ENCODE measurements at regions not wholly inside any gene's neighbourhood (a gene's known extent, or its start where the extent isn't known, plus 50 kb on each side); places are given as distances from the start of the nearest gene placed in this dataset.

DNA sequence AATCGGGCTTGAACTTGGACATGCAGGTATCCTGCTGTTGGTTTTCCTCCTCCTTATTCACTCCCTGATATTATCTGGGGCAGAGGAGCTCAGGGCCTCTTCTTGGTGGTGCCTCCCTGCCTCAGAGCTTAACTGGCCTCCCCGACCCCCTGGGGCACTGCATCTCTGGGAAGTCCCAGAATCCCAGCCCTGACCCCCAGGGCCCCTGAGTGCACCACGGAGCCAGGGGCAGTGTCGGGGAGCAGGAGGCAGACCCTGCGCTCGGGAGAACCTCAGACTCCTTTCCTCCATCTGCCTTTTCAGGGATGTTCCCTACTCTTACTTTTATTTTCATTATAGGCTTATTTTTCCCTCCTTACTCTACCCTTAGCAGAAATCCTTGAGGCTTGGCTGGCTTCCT is 537.0 kb downstream of the BRD1 start:
- 32 to 63% (median 52%) methylated on average over 6 of the region's 6 CpGs for WGBS, 5 donors
- intact Hi-C loops (cut with DNase I; ENCODE audit: low total_unique reads), result no loop called here
- TF ChIP-seq CTCF (IDR thresholded peaks at IDR 0.05) (no peak), POLR2AphosphoS5 (IDR thresholded peaks at IDR 0.05) (no peak), EP300 (IDR thresholded peaks at IDR 0.05) (no peak), POLR2A (IDR thresholded peaks at IDR 0.05) (no peak)

GRCh38 chr22:49289822-49290679 is 537.6 kb downstream of the BRD1 start:
- no peak for DNase-seq
- WGBS, 5 donors, result 53 to 68% (median 57%) methylated on average over 24 of the region's 24 CpGs
- no peaks in the 10 kb centered on the region for H3K4me1 ChIP-seq
- peaks cover 4 to 55% (median 10%) of the 10 kb centered on the region in 3 donors for H3K27me3 ChIP-seq
- no peak overlapping the region for H3K4me3 ChIP-seq
- intact Hi-C loops (cut with DNase I; ENCODE audit: low total_unique reads), result no loop called here
- peaks cover 0 to 29% (median 17%) of the 10 kb centered on the region in 4 donors for H3K9me3 ChIP-seq
- TF ChIP-seq POLR2AphosphoS5 (IDR thresholded peaks at IDR 0.05) (no peak), CTCF (IDR thresholded peaks at IDR 0.05) (no peak), POLR2A (IDR thresholded peaks at IDR 0.05) (no peak), EP300 (IDR thresholded peaks at IDR 0.05) (no peak)
- no peak overlapping the region for H3K27ac ChIP-seq
- H3K36me3 ChIP-seq, result no peaks in the 10 kb centered on the region

More for the DNA sequence above, 537.0 kb downstream of the BRD1 start:
- Histone ChIP-seq H3K4me1 (no peaks in the 10 kb centered on the region), H3K4me3 (no peak overlapping the region), H3K27ac (no peak overlapping the region), H3K9me3 (peaks cover 0 to 30% (median 17%) of the 10 kb centered on the region in 4 donors), H3K27me3 (peaks cover 0 to 53% (median 10%) of the 10 kb centered on the region in 3 donors), H3K36me3 (no peaks in the 10 kb centered on the region)
- DNase-seq, result no peak

DNA sequence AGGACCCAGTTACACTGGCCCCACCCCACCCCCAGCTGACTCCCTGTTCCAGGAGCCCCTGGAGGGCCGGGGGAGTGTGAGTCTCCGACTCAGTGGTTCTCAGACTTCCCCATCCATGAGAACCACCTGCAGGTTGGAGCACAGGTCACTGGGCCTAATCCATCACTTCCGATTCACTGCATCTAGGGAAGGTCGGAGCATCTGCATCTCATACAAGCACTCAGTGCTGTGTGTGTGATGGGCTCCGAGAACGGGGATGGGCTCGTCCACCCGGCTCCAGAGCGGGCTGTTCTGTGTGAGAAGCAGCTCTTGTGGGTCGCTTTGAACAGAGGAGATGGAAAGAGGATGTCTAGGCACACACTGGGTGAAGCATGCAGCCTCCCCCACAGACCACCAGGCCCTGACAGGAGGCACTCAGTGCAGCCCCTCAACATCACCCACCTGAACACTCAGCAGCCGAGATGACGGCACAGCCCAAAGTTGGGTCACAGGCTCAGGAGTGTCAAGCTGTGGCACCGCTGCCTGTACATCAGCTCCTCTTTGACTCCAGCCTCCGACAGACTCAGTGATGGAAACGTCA is 541.4 kb downstream of the BRD1 start:
- WGBS, 5 donors, result 69 to 84% (median 77%) methylated on average over 14 to 15 of the region's 15 CpGs

More for the DNA sequence above, 541.4 kb downstream of the BRD1 start:
- H3K27me3 ChIP-seq, result peaks cover 4 to 79% (median 20%) of the 10 kb centered on the region in 3 donors
- intact Hi-C loops (cut with DNase I; ENCODE audit: low total_unique reads), result no loop called here
- TF ChIP-seq EP300 (IDR thresholded peaks at IDR 0.05) (no peak), POLR2A (IDR thresholded peaks at IDR 0.05) (no peak), POLR2AphosphoS5 (IDR thresholded peaks at IDR 0.05) (no peak), CTCF (IDR thresholded peaks at IDR 0.05) (no peak)
- no peak overlapping the region for H3K27ac ChIP-seq
- no peaks in the 10 kb centered on the region for H3K36me3 ChIP-seq
- H3K9me3 ChIP-seq, result no peaks in the 10 kb centered on the region
- no peaks in the 10 kb centered on the region for H3K4me1 ChIP-seq
- H3K4me3 ChIP-seq, result no peak overlapping the region
- no peak for DNase-seq
